CD4-positive, CD25-positive, alpha-beta regulatory T cell (primary cell): ENCODE measurements at regions not wholly inside any gene's neighbourhood (a gene's known extent, or its start where the extent isn't known, plus 50 kb on each side); places are given as distances from the start of the nearest gene placed in this dataset.

ENCODE experiments used
- ATAC-seq, 2 donors: fragments of 150-1000 bp; cut with Tn5 transposase; one replicate each; pipeline ENCODE4 v1.10.0; 2021; ENCODE audit warnings: low read depth in 2 of 2, moderate number of reproducible peaks in 2 of 2, moderate library complexity in 1 of 2
- DNase-seq, 3 donors: peaks; one replicate each; pipeline versions ENCODE4 v3.0.0 to v3.0.0-alpha.2; 2012 to 2022; ENCODE audit warnings: mixed read lengths in 1 of 3
- H3K27ac ChIP-seq: one replicate; pipeline ENCODE4 v1.7.0; 2013; ENCODE audit warnings: mild to moderate bottlenecking, low read length; ENCODE audit not compliant: insufficient read depth, poor library complexity, severe bottlenecking
- H3K27me3 ChIP-seq: one replicate; pipeline ENCODE4 v1.7.0; 2013; ENCODE audit warnings: low read length; ENCODE audit not compliant: control insufficient read depth, insufficient read depth
- H3K36me3 ChIP-seq: one replicate; pipeline ENCODE4 v1.7.0; 2013; ENCODE audit warnings: mild to moderate bottlenecking, low read length, moderate library complexity; ENCODE audit not compliant: control insufficient read depth, insufficient read depth
- H3K4me1 ChIP-seq: 2 replicates; pipeline ENCODE4 v1.7.0; 2013; ENCODE audit warnings: mild to moderate bottlenecking, low read length; ENCODE audit not compliant: insufficient read depth, control insufficient read depth, poor library complexity, severe bottlenecking
- H3K4me3 ChIP-seq: one replicate; pipeline ENCODE4 v1.7.0; 2013; ENCODE audit warnings: low read depth, mild to moderate bottlenecking, low read length, moderate library complexity
- H3K9me3 ChIP-seq, 2 experiments: 1 replicate in 1 of 2; 2 replicates in 1 of 2; pipeline ENCODE4 v1.7.0; 2013; ENCODE audit warnings: low read length in 2 of 2, mild to moderate bottlenecking in 1 of 2, moderate library complexity in 1 of 2; ENCODE audit not compliant: control insufficient read depth in 2 of 2
- H3K27ac Mint-ChIP-seq, 3 donors: one replicate each; pipeline ENCODE4 v1.8.0; 2020 to 2022; ENCODE audit warnings: mild to moderate bottlenecking in 3 of 3, mixed read lengths in 3 of 3, moderate library complexity in 2 of 3
- H3K27me3 Mint-ChIP-seq: one replicate; pipeline ENCODE4 v1.8.0; 2022; ENCODE audit warnings: mild to moderate bottlenecking, mixed read lengths
- H3K36me3 Mint-ChIP-seq: one replicate; pipeline ENCODE4 v1.8.0; 2020; ENCODE audit warnings: mixed read lengths
- H3K4me1 Mint-ChIP-seq, 4 donors: one replicate each; pipeline ENCODE4 v1.8.0; 2020 to 2022; ENCODE audit warnings: mixed read lengths in 4 of 4, mild to moderate bottlenecking in 1 of 4
- H3K4me3 Mint-ChIP-seq, 4 donors: one replicate each; pipeline ENCODE4 v1.8.0; 2020 to 2022; ENCODE audit warnings: mild to moderate bottlenecking in 4 of 4, mixed read lengths in 4 of 4, moderate library complexity in 3 of 4
- H3K9me3 Mint-ChIP-seq, 7 donors: one replicate each; pipeline ENCODE4 v1.8.0; 2020 to 2022; ENCODE audit warnings: mixed read lengths in 7 of 7, mild to moderate bottlenecking in 3 of 7, moderate library complexity in 2 of 7

- Mint-ChIP-seq H3K4me3 (no peak overlapping the region), H3K4me1 (no peaks in the 10 kb centered on the region), H3K9me3 (peaks cover 2 to 18% (median 10%) of the 10 kb centered on the region in 7 donors), H3K27ac (no peak overlapping the region), H3K36me3 (no peaks in the 10 kb centered on the region), H3K27me3 (no peaks in the 10 kb centered on the region)
- no peak for ATAC-seq
- Histone ChIP-seq H3K4me1 (no peaks in the 10 kb centered on the region), H3K9me3 (peaks cover 0 to 7% of the 10 kb centered on the region in 2 experiments), H3K4me3 (no peak overlapping the region), H3K27ac (no peak overlapping the region), H3K27me3 (no peaks in the 10 kb centered on the region), H3K36me3 (no peaks in the 10 kb centered on the region)
- DNase-seq: no peak
Observed at GRCh38 chr21:27202301-27202700, 235.4 kb upstream of the ADAMTS5 start.

GRCh38 chr21:27201197-27201596 lies 234.3 kb upstream of the ADAMTS5 start:
- H3K27me3 ChIP-seq: no peaks in the 10 kb centered on the region
- Mint-ChIP-seq H3K4me1 (no peaks in the 10 kb centered on the region), H3K4me3 (no peak overlapping the region), H3K27me3 (no peaks in the 10 kb centered on the region), H3K9me3 (peaks cover 4 to 14% (median 8%) of the 10 kb centered on the region in 7 donors), H3K27ac (no peak overlapping the region), H3K36me3 (no peaks in the 10 kb centered on the region)
- no peaks in the 10 kb centered on the region for H3K4me1 ChIP-seq
- DNase-seq (no peak), ATAC-seq (no peak)
- no peaks in the 10 kb centered on the region for H3K36me3 ChIP-seq
- peaks cover 0 to 7% of the 10 kb centered on the region in 2 experiments for H3K9me3 ChIP-seq
- H3K4me3 ChIP-seq: no peak overlapping the region
- H3K27ac ChIP-seq: no peak overlapping the region

GRCh38 chr21:27196651-27197050 lies 229.8 kb upstream of the ADAMTS5 start:
- H3K4me1 Mint-ChIP-seq: no peaks in the 10 kb centered on the region
- no peak overlapping the region for H3K27ac ChIP-seq
- no peak overlapping the region for H3K4me3 Mint-ChIP-seq
- H3K36me3 ChIP-seq: no peaks in the 10 kb centered on the region
- peaks cover 5 to 19% (median 11%) of the 10 kb centered on the region in 7 donors for H3K9me3 Mint-ChIP-seq
- no peaks in the 10 kb centered on the region for H3K27me3 ChIP-seq
- H3K4me1 ChIP-seq: no peaks in the 10 kb centered on the region
- no peaks in the 10 kb centered on the region for H3K36me3 Mint-ChIP-seq
- no peaks in the 10 kb centered on the region for H3K27me3 Mint-ChIP-seq
- H3K9me3 ChIP-seq: peaks cover 2 to 7% of the 10 kb centered on the region in 2 experiments
- ATAC-seq: no peak
- H3K27ac Mint-ChIP-seq: no peak overlapping the region
- DNase-seq: no peak
- no peak overlapping the region for H3K4me3 ChIP-seq

- H3K27me3 ChIP-seq: no peaks in the 10 kb centered on the region
- H3K4me1 Mint-ChIP-seq: no peaks in the 10 kb centered on the region
- no peaks in the 10 kb centered on the region for H3K36me3 Mint-ChIP-seq
- no peak overlapping the region for H3K27ac ChIP-seq
- no peaks in the 10 kb centered on the region for H3K27me3 Mint-ChIP-seq
- no peaks in the 10 kb centered on the region for H3K4me1 ChIP-seq
- no peaks in the 10 kb centered on the region for H3K36me3 ChIP-seq
- H3K9me3 Mint-ChIP-seq: peaks cover 0 to 14% (median 5%) of the 10 kb centered on the region in 7 donors
- H3K9me3 ChIP-seq: peaks cover 0 to 2% of the 10 kb centered on the region in 2 experiments
- no peak overlapping the region for H3K4me3 ChIP-seq
- no peak for DNase-seq
- no peak for ATAC-seq
- H3K4me3 Mint-ChIP-seq: no peak overlapping the region
- no peak overlapping the region for H3K27ac Mint-ChIP-seq
Observed at GRCh38 chr21:27192281-27192949, 225.5 kb upstream of the ADAMTS5 start.

- Mint-ChIP-seq H3K4me3 (no peak overlapping the region), H3K27me3 (no peaks in the 10 kb centered on the region), H3K4me1 (no peaks in the 10 kb centered on the region), H3K27ac (no peak overlapping the region), H3K36me3 (no peaks in the 10 kb centered on the region), H3K9me3 (peaks cover 2 to 15% (median 4%) of the 10 kb centered on the region in 7 donors)
- Histone ChIP-seq H3K4me3 (no peak overlapping the region), H3K27ac (no peak overlapping the region), H3K36me3 (no peaks in the 10 kb centered on the region), H3K4me1 (no peaks in the 10 kb centered on the region), H3K27me3 (no peaks in the 10 kb centered on the region), H3K9me3 (peaks cover 0 to 2% of the 10 kb centered on the region in 2 experiments)
- DNase-seq (no peak), ATAC-seq (no peak)
Observed at GRCh38 chr21:27190601-27191000, 223.7 kb upstream of the ADAMTS5 start.

GRCh38 chr21:27189870-27190269 lies 223.0 kb upstream of the ADAMTS5 start:
- Mint-ChIP-seq H3K4me3 (no peak overlapping the region), H3K4me1 (no peaks in the 10 kb centered on the region), H3K27me3 (no peaks in the 10 kb centered on the region), H3K9me3 (peaks cover 0 to 10% (median 3%) of the 10 kb centered on the region in 7 donors), H3K27ac (no peak overlapping the region), H3K36me3 (no peaks in the 10 kb centered on the region)
- Histone ChIP-seq H3K4me1 (no peaks in the 10 kb centered on the region), H3K9me3 (no peaks in the 10 kb centered on the region), H3K4me3 (no peak overlapping the region), H3K27ac (no peak overlapping the region), H3K27me3 (no peaks in the 10 kb centered on the region), H3K36me3 (no peaks in the 10 kb centered on the region)
- no peak for DNase-seq
- ATAC-seq: no peak

GRCh38 chr21:27173053-27173452 lies 206.2 kb upstream of the ADAMTS5 start:
- no peak overlapping the region for H3K27ac Mint-ChIP-seq
- H3K27me3 Mint-ChIP-seq: no peaks in the 10 kb centered on the region
- ATAC-seq (no peak), DNase-seq (no peak)
- no peak overlapping the region for H3K4me3 ChIP-seq
- no peak overlapping the region for H3K4me3 Mint-ChIP-seq
- no peaks in the 10 kb centered on the region for H3K9me3 ChIP-seq
- peaks cover 0 to 7% (median 1%) of the 10 kb centered on the region in 7 donors for H3K9me3 Mint-ChIP-seq
- H3K27me3 ChIP-seq: no peaks in the 10 kb centered on the region
- H3K4me1 Mint-ChIP-seq: no peaks in the 10 kb centered on the region
- no peaks in the 10 kb centered on the region for H3K36me3 ChIP-seq
- H3K27ac ChIP-seq: no peak overlapping the region
- H3K36me3 Mint-ChIP-seq: no peaks in the 10 kb centered on the region
- no peaks in the 10 kb centered on the region for H3K4me1 ChIP-seq

- no peak overlapping the region for H3K27ac Mint-ChIP-seq
- H3K4me1 Mint-ChIP-seq: no peaks in the 10 kb centered on the region
- no peaks in the 10 kb centered on the region for H3K4me1 ChIP-seq
Observed at GRCh38 chr21:27171707-27172106, 204.8 kb upstream of the ADAMTS5 start.

More at GRCh38 chr21:27171707-27172106, 204.8 kb upstream of the ADAMTS5 start:
- no peaks in the 10 kb centered on the region for H3K27me3 ChIP-seq
- DNase-seq: no peak
- no peaks in the 10 kb centered on the region for H3K36me3 ChIP-seq
- ATAC-seq: no peak
- H3K27ac ChIP-seq: no peak overlapping the region
- Mint-ChIP-seq H3K9me3 (peaks cover 0 to 5% (median 0%) of the 10 kb centered on the region in 7 donors), H3K36me3 (no peaks in the 10 kb centered on the region), H3K4me3 (no peak overlapping the region), H3K27me3 (no peaks in the 10 kb centered on the region)
- no peak overlapping the region for H3K4me3 ChIP-seq
- H3K9me3 ChIP-seq: peaks cover 0 to 3% of the 10 kb centered on the region in 2 experiments
